ENCODE measurements at regions not wholly inside any gene's neighbourhood (a gene's known extent, or its start where the extent isn't known, plus 50 kb on each side); places are given as distances from the start of the nearest gene placed in this dataset.

DNA sequence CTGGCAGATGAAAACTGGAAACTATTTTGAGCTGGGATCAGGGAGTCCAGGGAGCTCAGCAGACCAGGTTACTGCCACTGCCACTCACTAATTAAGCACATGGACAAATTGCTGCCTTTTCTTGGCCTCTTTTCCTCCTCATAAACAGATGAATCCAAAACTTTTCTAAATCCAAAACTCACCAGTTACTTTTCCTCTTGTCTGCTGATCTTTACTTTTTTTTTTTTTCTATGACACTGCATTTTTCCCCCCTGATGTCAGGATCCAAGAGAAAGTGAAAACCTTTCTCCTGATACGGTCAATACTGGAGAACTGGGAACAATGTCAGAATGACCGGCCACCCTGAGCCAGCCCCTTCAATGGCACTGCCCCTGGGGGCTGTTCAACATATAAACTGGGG, 405.8 kb downstream of the DUSP10 start:
- no peak for DNase-seq (ENCODE audit: low read depth in 1 of 2, low spot score in 1 of 2)

DNA sequence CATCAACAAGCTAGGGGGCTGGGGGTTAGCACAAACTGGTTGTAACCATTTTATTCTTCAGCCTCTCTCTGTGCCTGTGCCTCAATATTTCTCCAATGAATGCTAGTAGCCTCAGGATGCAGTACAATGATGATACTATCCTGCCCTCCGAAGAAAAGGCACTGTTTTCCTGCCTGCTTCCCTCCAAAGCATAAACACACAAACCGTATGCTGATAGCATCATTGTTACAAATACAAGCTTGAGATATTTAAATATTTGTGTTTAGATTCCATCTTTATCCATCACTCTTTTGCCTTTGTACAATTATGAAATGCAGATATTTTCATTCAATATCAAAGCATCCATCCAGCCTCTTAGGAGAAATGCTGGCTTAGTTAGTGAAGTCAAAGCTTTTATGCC, 404.8 kb downstream of the DUSP10 start:
- DNase-seq (ENCODE audit: low read depth in 1 of 2, low spot score in 1 of 2) = no peak

DNA sequence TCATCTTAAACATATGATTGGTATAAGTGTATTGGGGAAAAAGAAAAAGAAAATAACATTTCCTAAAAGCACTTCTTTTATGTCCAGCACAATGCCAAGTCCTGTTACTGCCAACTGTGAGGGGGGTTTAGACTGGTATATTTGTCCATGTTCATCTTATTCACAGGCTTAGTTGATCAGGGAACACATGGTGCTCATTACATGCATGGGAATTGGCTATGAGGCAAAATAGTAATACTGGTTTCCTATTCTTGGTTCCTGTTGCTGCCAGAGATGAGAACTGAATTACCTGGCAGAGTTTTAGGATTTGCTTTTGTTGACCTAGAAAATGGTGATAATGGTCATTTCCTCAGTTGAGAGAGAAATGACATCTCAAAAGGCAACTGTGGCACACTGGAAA, 398.8 kb downstream of the DUSP10 start:
- no peak for DNase-seq (ENCODE audit: low read depth in 1 of 2, low spot score in 1 of 2)

DNA sequence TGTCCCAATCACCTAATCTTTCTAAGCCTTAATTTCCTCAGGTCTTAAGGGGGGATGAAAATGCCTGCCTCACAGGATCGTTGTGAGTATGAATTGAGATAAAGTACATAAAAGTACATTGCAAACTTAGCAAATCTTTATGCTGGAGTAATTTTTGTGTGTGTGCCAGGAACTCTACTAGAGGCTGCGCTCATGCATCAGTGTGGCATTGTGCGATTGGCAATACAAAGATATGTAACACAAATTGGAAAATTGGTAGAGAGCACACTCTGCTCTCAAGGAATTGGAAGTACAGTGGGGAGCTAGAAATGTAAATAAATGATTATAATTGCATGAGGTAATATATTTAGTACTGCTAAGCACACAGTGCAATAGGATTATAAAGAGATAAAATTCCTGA, 398.3 kb downstream of the DUSP10 start:
- no peak for DNase-seq (ENCODE audit: low read depth in 1 of 2, low spot score in 1 of 2)

DNA sequence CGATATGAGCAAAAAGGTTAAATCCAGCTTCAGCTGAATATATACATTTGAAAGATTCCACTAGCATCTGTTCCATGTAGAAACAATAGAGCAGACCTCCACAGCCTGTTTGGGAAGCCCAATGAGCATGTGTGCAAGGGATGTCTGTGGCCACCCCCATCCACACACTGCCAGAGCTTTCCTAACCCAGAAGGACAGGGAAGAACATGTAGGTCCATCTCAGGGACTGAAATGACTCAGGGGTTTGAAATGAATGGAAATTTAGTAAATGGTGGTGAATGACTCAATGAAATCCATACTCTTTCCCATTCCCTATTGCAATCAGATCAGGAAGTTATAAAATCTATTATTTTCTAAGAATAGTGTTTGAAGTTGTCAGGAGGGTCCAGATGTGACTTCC, 397.2 kb downstream of the DUSP10 start:
- no peak for DNase-seq (ENCODE audit: low read depth in 1 of 2, low spot score in 1 of 2)

DNA sequence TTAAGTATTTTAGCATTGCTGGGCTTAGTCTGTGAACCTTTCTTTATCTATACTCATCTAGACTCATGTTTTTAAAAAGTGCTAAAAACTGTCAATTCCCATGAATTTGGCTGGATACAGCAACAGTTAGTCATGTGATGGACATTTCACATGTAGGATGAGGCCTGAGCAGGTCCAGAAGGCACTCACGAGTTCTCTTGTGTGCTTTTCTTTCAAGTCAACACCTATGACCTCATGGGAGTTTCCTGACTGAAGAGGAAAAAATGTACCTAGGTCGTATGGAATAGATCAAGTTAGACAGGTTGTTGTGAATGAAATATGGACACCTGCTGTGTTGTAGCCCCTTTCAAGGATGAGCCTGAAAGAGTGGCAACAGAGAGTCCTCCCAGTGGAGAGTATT, 394.2 kb downstream of the DUSP10 start:
- DNase-seq (ENCODE audit: low read depth in 1 of 2, low spot score in 1 of 2) = no peak

DNA sequence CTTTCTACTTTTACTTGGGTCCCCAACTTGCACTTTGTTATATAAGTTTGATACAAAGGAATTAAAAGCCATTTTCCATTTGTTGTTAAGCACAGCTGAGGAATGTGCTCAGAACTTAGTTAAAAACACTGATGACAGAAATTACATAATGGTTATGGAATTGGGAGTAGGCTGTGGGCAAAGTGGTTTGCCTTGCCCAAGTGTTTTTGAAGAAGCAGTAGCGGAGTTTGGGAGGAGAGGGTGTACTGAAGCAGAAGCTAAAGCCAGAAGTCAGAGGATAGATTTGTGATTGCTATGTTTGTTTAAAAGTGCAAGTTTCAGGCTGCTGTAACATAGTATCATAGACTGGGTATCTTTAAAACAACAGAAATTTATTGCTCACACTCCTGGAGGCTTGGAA, 391.8 kb downstream of the DUSP10 start:
- no peak for DNase-seq (ENCODE audit: low read depth in 1 of 2, low spot score in 1 of 2)

DNA sequence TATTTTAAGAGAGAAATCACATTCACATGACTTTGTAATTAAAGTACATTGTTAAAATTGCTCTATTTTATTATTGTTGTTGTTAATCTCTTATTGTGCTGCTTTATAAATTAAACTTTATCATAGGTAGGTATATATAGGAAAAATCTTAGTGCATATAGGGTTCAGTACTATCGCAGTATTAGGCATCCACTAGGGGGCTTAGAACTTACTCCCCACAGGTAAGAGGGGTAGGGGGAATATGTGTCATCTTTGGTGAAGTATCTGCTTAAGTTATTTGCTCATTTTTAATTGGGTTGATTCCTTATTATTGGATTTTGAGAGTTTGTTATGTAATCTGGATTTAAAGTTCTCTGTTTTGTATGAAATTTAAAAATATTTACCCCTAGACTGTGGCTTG, 385.2 kb downstream of the DUSP10 start:
- DNase-seq (ENCODE audit: low read depth in 1 of 2, low spot score in 1 of 2) = no peak

DNA sequence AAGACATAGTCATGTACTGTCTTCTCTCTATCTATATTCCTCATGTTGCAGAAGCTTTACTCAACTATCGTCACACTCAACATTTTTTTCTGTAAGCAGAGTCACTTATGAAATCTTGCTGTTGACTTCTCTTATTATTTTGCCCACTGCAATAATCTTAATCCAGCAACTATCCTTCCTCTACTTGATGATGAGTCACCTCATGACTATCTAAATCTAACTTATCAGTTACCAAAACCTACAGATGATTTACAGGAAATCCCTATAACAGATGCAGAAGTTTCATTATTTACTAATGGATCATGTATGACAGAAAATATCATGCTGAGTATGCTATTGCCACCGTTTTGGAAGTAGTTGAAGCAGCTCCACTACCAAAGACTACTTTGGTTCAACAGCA, 378.9 kb downstream of the DUSP10 start:
- no peak for DNase-seq (ENCODE audit: low read depth in 1 of 2, low spot score in 1 of 2)

DNA sequence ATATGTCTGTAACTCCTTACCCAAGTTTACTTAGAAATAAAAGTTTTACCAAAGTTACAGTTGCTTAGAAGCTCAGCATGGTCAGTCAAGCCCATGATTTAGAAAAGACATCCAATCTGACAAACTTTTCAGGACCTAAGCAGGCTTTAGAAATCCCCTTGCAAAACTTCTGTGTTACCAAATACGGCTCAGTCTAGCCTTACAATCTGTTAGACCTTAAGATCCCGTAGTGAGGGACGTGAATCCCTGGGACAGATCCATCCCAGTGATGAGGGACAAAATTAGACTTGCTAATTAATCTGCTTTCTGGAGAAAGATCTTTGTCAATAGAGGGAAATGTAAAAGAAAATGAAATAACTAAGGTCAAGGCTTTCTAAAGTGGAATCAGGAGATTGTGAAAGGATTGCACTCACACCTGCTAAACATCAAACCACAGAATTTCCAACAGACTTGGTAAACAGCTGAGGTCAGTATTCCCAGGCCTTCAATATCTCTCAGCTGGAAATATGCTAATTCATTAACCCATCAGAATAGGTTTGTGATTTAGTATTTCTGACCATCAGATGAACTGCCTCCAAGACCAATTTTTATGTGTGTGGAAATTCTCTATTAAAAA, 375.3 kb downstream of the DUSP10 start:
- no peak for DNase-seq (ENCODE audit: low read depth in 1 of 2, low spot score in 1 of 2)

DNA sequence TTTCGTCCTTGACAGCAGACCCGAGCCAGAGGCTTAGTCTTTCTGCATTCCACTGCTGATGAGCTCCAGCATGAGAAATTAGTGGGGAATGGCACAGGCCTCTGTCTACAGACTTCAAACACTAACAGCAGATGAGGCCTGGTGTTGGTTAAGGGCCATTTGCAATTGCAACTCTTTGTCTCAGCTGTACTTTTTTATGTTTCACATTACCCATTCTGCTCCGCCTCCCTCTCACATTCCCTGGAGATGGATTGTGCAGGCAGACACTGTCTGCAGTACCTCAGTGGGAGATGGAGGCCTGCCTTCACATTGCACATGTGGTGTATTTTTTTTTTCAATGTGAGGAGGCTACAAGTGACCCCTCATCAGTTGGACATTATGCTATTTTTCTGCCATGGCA, 370.2 kb downstream of the DUSP10 start:
- DNase-seq (ENCODE audit: low read depth in 1 of 2, low spot score in 1 of 2) = no peak

DNA sequence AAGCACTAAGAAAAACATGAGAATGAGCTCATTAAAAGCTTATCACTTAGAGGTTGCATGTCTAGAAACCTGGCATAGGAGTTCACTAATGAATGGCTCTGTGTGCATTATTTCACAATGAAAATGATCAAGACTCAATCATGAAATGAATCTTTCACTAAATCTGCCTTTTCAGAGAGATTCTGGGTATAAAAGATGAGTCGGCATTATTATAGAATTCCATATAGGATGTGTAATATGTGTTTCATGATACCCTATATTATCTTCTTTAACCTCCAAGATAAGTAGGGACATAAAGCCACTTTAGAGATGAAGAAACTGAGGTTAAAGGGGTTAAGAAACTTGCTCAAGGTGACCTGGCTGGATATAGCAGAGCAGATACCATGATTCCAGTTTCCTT, 368.1 kb downstream of the DUSP10 start:
- DNase-seq (ENCODE audit: low read depth in 1 of 2, low spot score in 1 of 2) = no peak

DNA sequence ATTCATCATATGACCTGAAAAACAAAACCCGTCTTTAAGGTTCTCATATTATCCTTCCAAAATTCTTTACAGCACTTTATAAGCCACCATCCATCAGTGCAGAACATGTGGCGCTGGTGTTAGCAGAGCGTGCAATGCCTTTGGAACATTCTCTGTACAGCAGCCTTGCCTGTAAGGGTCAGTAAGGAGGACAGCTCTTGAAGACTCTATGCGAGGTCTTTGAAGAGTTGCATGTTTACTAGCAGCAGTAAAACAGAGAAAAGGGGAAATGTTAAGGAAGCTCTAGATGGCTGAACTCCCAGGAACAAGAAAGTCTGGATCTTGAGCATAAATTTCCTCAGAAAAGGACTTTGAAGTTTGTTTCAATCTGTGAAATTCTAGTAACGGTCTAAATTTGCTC, 365.6 kb downstream of the DUSP10 start:
- no peak for DNase-seq (ENCODE audit: low read depth in 1 of 2, low spot score in 1 of 2)

DNA sequence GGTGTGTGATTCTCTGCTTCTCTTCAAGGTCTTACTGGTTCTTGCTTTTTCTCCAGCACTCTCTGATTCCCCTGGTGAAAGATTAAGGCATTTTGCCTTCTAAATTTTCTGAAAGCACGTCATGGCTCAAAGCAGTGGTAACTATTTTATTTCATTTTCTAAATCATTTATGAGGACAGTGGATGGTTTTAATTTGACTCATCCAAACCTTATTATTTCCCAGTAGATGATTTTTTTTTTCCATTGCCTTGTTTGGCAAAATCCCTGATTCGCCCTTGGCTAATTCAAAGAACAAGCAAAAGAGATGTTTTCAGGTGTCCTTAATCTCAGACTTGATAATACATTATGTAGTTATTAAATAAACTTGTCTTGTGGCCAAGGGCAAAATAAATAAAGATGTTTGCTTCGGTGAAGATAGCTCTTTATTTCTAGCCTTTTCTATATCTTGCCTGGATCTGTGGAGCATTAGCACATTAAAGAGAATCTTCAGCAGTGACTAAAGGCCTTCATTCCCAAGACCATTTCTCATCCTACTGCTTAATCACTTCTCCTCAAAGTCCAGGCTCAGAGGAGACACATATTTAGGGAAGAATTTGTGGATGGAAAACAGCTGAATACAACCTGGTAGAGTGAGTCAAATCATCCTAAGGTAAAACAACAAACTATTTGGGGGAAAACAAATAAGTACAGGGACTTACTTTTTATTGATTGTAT, 359.8 kb downstream of the DUSP10 start:
- DNase-seq (ENCODE audit: low read depth in 1 of 2, low spot score in 1 of 2) = no peak

DNA sequence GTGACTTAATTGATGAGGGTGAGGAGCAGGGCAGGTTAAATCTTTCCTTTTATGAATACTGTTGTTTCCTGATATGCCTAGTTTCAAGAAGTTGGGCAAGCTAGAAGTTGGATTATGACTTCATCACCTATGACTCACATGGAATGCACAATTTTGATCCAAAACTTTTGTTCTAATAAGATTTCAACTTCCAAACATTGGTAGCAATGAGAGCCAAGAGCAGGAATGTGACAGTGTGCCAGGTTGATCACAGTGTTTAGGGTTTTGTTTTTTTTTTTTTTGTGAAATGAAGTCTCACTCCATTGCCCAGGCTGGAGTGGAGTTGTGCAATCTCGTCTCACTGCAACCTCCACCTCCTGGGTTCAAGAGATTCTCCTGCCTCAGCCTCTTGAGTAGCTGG, 349.4 kb downstream of the DUSP10 start:
- no peak for DNase-seq (ENCODE audit: low read depth in 1 of 2, low spot score in 1 of 2)

DNA sequence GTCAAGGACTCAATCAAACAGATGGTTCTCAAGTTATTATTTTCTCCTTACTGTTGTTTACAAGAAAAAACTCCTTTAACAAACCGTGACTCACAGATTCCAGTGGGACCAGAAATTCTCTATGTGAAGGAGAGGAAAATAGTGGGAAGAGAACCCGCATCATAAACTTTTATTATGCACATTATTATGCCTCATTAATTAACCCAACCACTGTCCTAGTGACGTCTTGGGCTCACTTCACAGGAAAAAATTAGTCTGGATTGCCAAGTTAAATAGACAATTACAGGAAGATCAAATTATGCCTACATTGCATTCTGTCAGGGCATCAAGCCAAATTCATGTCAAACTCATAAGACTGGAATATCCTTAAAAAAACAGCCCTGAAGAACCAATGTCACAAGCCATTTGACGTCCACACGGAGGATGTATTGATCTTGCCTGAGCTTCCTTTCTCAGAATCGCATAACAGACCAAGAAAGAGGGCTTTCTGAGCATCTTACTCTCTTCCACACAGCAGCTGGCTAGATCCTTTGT, 347.8 kb downstream of the DUSP10 start:
- DNase-seq (ENCODE audit: low read depth in 1 of 2, low spot score in 1 of 2) = no peak

DNA sequence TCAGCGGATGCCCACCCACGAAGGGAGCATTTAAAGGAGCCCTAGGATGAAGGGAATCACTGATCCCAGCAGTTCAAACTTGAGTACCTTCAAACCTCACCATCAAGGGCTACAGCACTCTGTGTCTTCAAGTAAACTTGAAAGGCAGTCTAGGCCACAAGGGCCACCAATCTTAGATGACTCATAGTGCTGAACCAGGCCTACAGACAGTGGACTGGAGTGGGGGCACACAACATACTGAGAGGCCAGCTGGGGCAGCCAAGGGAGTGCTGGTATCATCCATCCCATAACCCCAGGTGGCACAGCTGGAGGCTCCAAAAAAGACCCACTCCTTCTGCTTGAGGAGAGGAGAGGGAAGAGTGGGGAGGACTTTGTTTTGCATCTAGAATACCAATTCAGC, 345.4 kb downstream of the DUSP10 start:
- no peak for DNase-seq (ENCODE audit: low read depth in 1 of 2, low spot score in 1 of 2)

DNA sequence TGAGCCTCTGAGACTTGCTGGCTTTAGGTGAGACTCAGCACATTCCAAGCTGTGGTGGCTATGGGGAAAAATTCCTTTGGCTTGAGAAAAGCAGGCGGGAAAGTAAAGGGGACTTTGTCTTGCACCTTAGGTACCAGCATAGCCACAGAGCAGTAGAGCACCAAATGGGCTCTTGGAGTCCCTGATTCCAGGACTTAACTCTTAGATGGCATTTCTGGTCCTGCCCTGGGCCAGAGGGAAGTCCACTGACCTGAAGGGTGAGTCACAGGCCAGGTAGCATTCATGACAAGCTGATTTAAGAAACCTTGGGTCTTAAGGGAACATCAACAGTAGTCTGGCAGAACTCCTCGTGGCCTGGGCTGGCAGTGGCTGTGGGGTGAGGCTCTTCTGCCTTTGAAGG, 344.7 kb downstream of the DUSP10 start:
- no peak for DNase-seq (ENCODE audit: low read depth in 1 of 2, low spot score in 1 of 2)

DNA sequence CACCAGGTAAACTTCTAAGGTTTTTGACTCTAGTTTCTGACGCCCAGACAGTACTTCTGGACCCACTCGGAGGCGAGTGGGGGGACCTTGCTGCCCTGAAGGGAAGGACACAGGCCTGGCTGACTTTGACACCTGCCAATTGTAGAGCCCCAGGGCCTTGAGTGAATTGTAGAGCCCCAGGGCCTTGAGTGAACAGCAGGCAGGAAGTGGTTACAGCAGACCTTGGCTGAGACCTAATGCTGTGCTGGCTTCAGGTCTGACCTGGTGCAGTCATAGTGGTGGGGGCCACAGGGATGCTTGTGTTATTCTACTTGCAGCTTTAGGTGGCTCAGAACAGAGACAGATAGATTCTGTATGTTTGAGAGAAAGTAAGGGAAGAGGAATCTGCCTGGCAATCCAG, 344.3 kb downstream of the DUSP10 start:
- no peak for DNase-seq (ENCODE audit: low read depth in 1 of 2, low spot score in 1 of 2)

DNA sequence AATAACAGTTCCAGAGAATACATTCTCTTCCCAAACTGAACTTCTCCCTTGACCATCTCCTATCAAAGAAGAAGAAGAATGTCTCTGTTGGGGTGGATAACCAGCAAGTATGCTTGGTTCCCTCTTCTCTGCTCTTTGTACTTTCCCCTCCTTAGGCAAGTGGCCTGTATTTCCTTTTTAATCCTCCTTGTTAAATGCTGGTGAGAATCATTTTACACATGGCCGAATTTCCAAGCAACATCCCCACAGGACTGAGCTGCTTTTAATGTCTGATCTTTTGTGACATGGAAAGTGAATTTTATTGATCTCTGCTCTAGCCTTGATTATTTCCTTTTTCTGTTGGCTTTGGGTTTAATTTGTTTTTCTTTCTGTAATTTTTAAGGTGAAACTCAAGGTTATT, 336.7 kb downstream of the DUSP10 start:
- DNase-seq (ENCODE audit: low read depth in 1 of 2, low spot score in 1 of 2) = no peak

DNA sequence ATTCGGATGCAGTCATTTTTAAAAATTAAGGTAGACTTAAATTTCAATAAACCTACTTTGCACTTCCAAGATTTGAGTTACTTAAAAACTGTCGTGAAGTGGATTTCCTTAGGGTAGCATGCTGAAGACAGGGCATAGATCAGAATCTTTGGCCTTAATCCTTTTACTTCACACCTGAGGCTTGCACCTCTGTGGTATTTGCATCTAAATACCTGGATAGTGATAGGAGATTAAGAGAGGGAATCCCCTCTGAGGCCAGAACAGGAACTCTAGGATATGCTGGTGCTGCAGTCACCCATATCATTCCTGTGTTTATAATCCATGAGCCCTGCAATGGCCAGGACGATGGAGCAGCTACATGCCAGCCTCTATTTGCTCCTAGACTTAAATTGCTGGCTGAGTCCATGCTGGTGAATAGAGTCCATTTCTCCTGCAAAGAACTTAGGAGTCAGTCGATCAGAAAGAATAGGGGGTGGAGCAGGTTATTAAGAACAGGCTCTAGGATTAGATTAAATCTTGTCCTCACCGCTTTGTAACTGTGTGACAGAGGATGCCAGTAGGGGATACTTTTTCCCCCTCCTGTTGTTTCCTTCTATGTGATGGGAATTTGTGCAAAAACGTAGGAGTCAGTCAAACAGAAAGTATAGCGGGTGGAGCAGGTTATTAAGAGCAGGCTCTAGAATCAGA, 333.6 kb downstream of the DUSP10 start:
- DNase-seq (ENCODE audit: low read depth in 1 of 2, low spot score in 1 of 2) = no peak

DNA sequence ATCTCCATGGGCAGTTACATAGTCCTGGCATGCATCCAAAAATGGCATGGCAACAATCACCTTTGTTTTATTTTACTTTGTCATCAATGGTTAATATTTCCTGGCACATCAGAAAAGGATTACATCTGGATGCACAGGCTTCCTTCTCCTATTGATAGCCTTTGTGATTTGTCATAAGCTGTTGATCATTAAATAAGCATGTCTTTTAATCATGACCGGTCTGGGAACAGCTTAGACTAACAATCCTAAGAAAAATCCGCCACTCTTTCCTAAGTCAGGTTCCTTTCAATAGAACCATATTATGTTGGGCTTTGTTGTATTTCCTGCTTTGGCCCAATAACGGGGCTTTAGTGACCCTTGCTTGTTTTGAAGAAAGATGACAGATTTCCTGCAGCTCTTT, 330.6 kb downstream of the DUSP10 start:
- no peak for DNase-seq (ENCODE audit: low read depth in 1 of 2, low spot score in 1 of 2)

All from activated T-helper 1 cell treated with anti-CD3 and anti-CD28 coated beads, Interleukin-2, amount 50 U/mL, for 16 hours (primary cell).